ENCODE measurements at regions not wholly inside any gene's neighbourhood (a gene's known extent, or its start where the extent isn't known, plus 50 kb on each side); places are given as distances from the start of the nearest gene placed in this dataset.

DNA sequence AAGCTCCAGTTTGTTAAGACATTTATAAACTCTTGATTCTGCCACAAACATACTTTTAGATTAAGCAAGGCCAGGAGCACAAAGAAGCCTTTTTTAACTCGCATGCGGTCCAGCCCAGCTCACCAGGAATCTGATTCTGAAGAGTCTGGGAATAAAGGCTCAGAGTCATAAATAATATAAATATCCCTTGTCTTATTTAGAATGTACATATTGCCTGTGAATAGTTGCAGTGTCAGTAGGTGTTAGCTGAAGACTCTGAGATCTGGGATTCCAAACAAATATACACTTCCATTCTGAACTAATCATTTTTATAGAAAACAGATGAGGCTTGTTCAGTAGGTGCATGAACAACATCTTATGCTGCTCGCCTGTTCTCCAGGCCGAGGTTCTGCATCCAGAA, 59.1 kb upstream of the ELAC2 start:
- POLR2A ChIA-PET: no interaction called here
- no peak overlapping the region for H3K27ac ChIP-seq (ENCODE audit: low read length in 2 of 2)
- ATAC-seq (ENCODE audit: low read depth) (no peak), DNase-seq (no peak)
- no peak overlapping the region for H3K9ac ChIP-seq (ENCODE audit: low read length)
- no peak overlapping the region for H3K4me2 ChIP-seq (replicated peaks; ENCODE audit: low read depth, low read length, poor library complexity, severe bottlenecking)
- H4K20me1 ChIP-seq (ENCODE audit: control insufficient read depth, insufficient read depth, low read length, poor library complexity, severe bottlenecking): no peaks in the 10 kb centered on the region
- no CpG with 5 or more reads among the region's 4 CpGs for WGBS (ENCODE audit: insufficient coverage)
- H3K9me3 Mint-ChIP-seq (ENCODE audit: insufficient read depth): no peaks in the 10 kb centered on the region
- no peak overlapping the region for H3K4me3 ChIP-seq (ENCODE audit: control extremely low read depth in 1 of 5, extremely low read depth in 1 of 5, insufficient read depth in 1 of 5, low read depth in 2 of 5, low read length in 4 of 5)
- no peaks in the 10 kb centered on the region for H3K4me1 ChIP-seq (ENCODE audit: control insufficient read depth in 2 of 2, insufficient read depth in 2 of 2, low read length in 2 of 2)
- no peaks in the 10 kb centered on the region for H3K36me3 ChIP-seq (replicated peaks in 1 of 2; ENCODE audit: control extremely low read depth in 1 of 2, control insufficient read depth in 1 of 2, extremely low read depth in 1 of 2, insufficient read depth in 2 of 2, low read length in 1 of 2)
- CTCF ChIA-PET: no interaction called here
- H3K27me3 ChIP-seq (replicated peaks in 1 of 4; ENCODE audit: control extremely low read depth in 1 of 4, control insufficient read depth in 3 of 4, insufficient read depth in 4 of 4, low read length in 3 of 4): no peaks in the 10 kb centered on the region
- no peaks in the 10 kb centered on the region for H3K9me3 ChIP-seq (ENCODE audit: control extremely low read depth in 1 of 3, control insufficient read depth in 2 of 3, insufficient read depth in 1 of 3, low read length in 2 of 3)
- TF ChIP-seq, protein P1, sequence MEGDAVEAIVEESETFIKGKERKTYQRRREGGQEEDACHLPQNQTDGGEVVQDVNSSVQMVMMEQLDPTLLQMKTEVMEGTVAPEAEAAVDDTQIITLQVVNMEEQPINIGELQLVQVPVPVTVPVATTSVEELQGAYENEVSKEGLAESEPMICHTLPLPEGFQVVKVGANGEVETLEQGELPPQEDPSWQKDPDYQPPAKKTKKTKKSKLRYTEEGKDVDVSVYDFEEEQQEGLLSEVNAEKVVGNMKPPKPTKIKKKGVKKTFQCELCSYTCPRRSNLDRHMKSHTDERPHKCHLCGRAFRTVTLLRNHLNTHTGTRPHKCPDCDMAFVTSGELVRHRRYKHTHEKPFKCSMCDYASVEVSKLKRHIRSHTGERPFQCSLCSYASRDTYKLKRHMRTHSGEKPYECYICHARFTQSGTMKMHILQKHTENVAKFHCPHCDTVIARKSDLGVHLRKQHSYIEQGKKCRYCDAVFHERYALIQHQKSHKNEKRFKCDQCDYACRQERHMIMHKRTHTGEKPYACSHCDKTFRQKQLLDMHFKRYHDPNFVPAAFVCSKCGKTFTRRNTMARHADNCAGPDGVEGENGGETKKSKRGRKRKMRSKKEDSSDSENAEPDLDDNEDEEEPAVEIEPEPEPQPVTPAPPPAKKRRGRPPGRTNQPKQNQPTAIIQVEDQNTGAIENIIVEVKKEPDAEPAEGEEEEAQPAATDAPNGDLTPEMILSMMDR (IDR thresholded peaks at IDR 0.05): no peak
- TF ChIP-seq EZH2 (IDR thresholded peaks at IDR 0.05; ENCODE audit: borderline replicate concordance, insufficient read depth, low read depth, low read length, poor library complexity, severe bottlenecking): no peak
- peaks cover 10% of the 10 kb centered on the region for H3K4me1 Mint-ChIP-seq
- no peak overlapping the region for H3K27ac Mint-ChIP-seq
- no peak overlapping the region for H3K4me3 Mint-ChIP-seq
- H3K27me3 Mint-ChIP-seq: peaks cover 14% of the 10 kb centered on the region
- intact Hi-C loops (cut with micrococcal nuclease): no loop called here
- no peak overlapping the region for H2AFZ ChIP-seq (ENCODE audit: insufficient read depth, low read depth, low read length, poor library complexity, severe bottlenecking)
- no peaks in the 10 kb centered on the region for H3K79me2 ChIP-seq (ENCODE audit: control insufficient read depth, insufficient read depth, low read length)

DNA sequence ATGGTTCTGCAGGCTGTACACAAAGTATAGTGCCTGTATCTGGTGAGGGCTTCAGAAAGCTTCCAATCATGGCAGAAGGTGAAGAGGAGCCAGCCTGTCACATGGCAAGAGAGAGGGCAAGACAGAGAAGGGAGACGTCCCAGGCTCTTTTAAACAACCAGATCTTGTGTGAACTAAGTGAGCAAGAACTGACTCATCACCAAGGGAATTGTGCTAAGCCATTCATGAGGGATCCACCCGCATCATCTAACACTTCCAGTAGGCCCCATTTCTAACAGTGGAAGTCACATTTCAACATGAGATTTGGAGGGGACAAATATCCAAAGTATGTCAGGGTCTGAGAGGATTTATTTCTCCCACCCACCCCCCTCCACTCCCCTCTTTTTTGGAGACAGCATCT, 56.2 kb upstream of the ELAC2 start:
- Histone ChIP-seq H3K4me2 (replicated peaks; ENCODE audit: low read depth, low read length, poor library complexity, severe bottlenecking) (no peak overlapping the region), H3K9ac (ENCODE audit: low read length) (no peak overlapping the region), H3K4me3 (ENCODE audit: control extremely low read depth in 1 of 5, extremely low read depth in 1 of 5, insufficient read depth in 1 of 5, low read depth in 2 of 5, low read length in 4 of 5) (no peak overlapping the region), H3K27ac (ENCODE audit: low read length in 2 of 2) (no peak overlapping the region), H2AFZ (ENCODE audit: insufficient read depth, low read depth, low read length, poor library complexity, severe bottlenecking) (no peak overlapping the region), H3K27me3 (replicated peaks in 1 of 4; ENCODE audit: control extremely low read depth in 1 of 4, control insufficient read depth in 3 of 4, insufficient read depth in 4 of 4, low read length in 3 of 4) (peaks cover 0 to 2% (median 0%) of the 10 kb centered on the region in 4 experiments), H3K4me1 (ENCODE audit: control insufficient read depth in 2 of 2, insufficient read depth in 2 of 2, low read length in 2 of 2) (no peaks in the 10 kb centered on the region), H3K36me3 (replicated peaks in 1 of 2; ENCODE audit: control extremely low read depth in 1 of 2, control insufficient read depth in 1 of 2, extremely low read depth in 1 of 2, insufficient read depth in 2 of 2, low read length in 1 of 2) (no peaks in the 10 kb centered on the region), H3K79me2 (ENCODE audit: control insufficient read depth, insufficient read depth, low read length) (no peaks in the 10 kb centered on the region), H4K20me1 (ENCODE audit: control insufficient read depth, insufficient read depth, low read length, poor library complexity, severe bottlenecking) (no peaks in the 10 kb centered on the region), H3K9me3 (ENCODE audit: control extremely low read depth in 1 of 3, control insufficient read depth in 2 of 3, insufficient read depth in 1 of 3, low read length in 2 of 3) (no peaks in the 10 kb centered on the region)
- intact Hi-C loops (cut with micrococcal nuclease): no loop called here
- no peak overlapping the region for H3K27ac Mint-ChIP-seq
- WGBS (ENCODE audit: insufficient coverage): 58% methylated on average over 1 of the region's 2 CpGs
- peaks cover 22% of the 10 kb centered on the region for H3K27me3 Mint-ChIP-seq
- POLR2A ChIA-PET: no interaction called here
- DNase-seq (no peak), ATAC-seq (ENCODE audit: low read depth) (no peak)
- no peaks in the 10 kb centered on the region for H3K9me3 Mint-ChIP-seq (ENCODE audit: insufficient read depth)
- TF ChIP-seq, protein P1 (IDR thresholded peaks at IDR 0.05): no peak
- no peak for TF ChIP-seq EZH2 (IDR thresholded peaks at IDR 0.05; ENCODE audit: borderline replicate concordance, insufficient read depth, low read depth, low read length, poor library complexity, severe bottlenecking)
- no peak overlapping the region for H3K4me3 Mint-ChIP-seq
- H3K4me1 Mint-ChIP-seq: peaks cover 10% of the 10 kb centered on the region
- CTCF ChIA-PET: interaction anchor here (1.6 kb wide), 1 partner anchor 43 kb away, joined by 5 read pairs; no protein-coding TSS in a partner anchor
